Thoracic aorta (tissue), 2 donors: ENCODE measurements at regions not wholly inside any gene's neighbourhood (a gene's known extent, or its start where the extent isn't known, plus 50 kb on each side); places are given as distances from the start of the nearest gene placed in this dataset.

Experiments
- ATAC-seq: fragments of 150-250 bp; one replicate; pipeline ENCODE4 v1.8.0; 2017; ENCODE audit warnings: low read depth; ENCODE audit not compliant: insufficient number of reproducible peaks, low FRiP score
- DNase-seq: peaks from one replicate; pipeline ENCODE4 v3.0.0-alpha.2; 2020; ENCODE audit warnings: low spot score
- H3K27ac ChIP-seq, 2 donors: fragments of 200-600 bp; sonication (generic); 1 replicate in 1 of 2; 2 replicates in 1 of 2; pipeline ENCODE4 v1.5.1; 2016; ENCODE audit warnings: mild to moderate bottlenecking in 2 of 2, moderate library complexity in 2 of 2
- H3K27me3 ChIP-seq: fragments of 200-600 bp; sonication (generic); replicated peaks from 2 replicates; pipeline ENCODE4 v1.6.0; 2016; ENCODE audit warnings: mild to moderate bottlenecking; ENCODE audit not compliant: insufficient read depth
- H3K36me3 ChIP-seq: fragments of 200-600 bp; sonication (generic); one replicate; pipeline ENCODE4 v1.5.1; 2016
- H3K4me1 ChIP-seq, 2 donors: fragments of 200-600 bp; sonication (generic); 1 replicate in 1 of 2; 2 replicates in 1 of 2; pipeline versions ENCODE4 v1.5.1 to v1.6.0; 2016; ENCODE audit warnings: low read depth in 2 of 2, mild to moderate bottlenecking in 1 of 2; ENCODE audit not compliant: control insufficient read depth in 1 of 2
- H3K4me3 ChIP-seq: fragments of 200-600 bp; sonication (generic); 2 replicates; pipeline ENCODE4 v1.5.1; 2016; ENCODE audit warnings: mild to moderate bottlenecking
- H3K9me3 ChIP-seq: fragments of 200-600 bp; sonication (generic); 2 replicates; pipeline ENCODE4 v1.5.1; 2016
- CTCF ChIP-seq: fragments of 200-600 bp; sonication (generic); IDR thresholded peaks from one replicate; pipeline ENCODE4 v1.5.1; 2019; ENCODE audit warnings: antibody characterized with exemption

GRCh38 chr7:36048141-36048901, 104.7 kb upstream of the EEPD1 start:
- peaks cover 27 to 58% of the 10 kb centered on the region in 2 donors for H3K4me1 ChIP-seq
- H3K27me3 ChIP-seq = no peaks in the 10 kb centered on the region
- DNase-seq (peak; percentile 28), ATAC-seq (peak; percentile 62)
- peak overlapping the region; percentile 33 to 42 for H3K27ac ChIP-seq
- TF ChIP-seq CTCF = no peak
- peak overlapping the region; percentile 1 for H3K4me3 ChIP-seq
- no peaks in the 10 kb centered on the region for H3K9me3 ChIP-seq
- no peaks in the 10 kb centered on the region for H3K36me3 ChIP-seq

- no peak for ATAC-seq
- H3K4me1 ChIP-seq = peaks cover 27 to 58% of the 10 kb centered on the region in 2 donors
- TF ChIP-seq CTCF = no peak
- no peaks in the 10 kb centered on the region for H3K27me3 ChIP-seq
- no peak for DNase-seq
- no peak overlapping the region for H3K4me3 ChIP-seq
- H3K36me3 ChIP-seq = no peaks in the 10 kb centered on the region
- H3K27ac ChIP-seq = peak overlapping the region in 1 of 2 donors; percentile 33
- no peaks in the 10 kb centered on the region for H3K9me3 ChIP-seq
These were observed 104.2 kb upstream of the EEPD1 start for GRCh38 chr7:36048902-36049240.

- no peaks in the 10 kb centered on the region for H3K36me3 ChIP-seq
- peaks cover 17 to 32% of the 10 kb centered on the region in 2 donors for H3K4me1 ChIP-seq
- H3K4me3 ChIP-seq = no peak overlapping the region
- H3K27me3 ChIP-seq = no peaks in the 10 kb centered on the region
- DNase-seq (no peak), ATAC-seq (no peak)
- TF ChIP-seq CTCF = no peak
- no peak overlapping the region for H3K27ac ChIP-seq
- H3K9me3 ChIP-seq = no peaks in the 10 kb centered on the region
These were observed 101.6 kb upstream of the EEPD1 start for GRCh38 chr7:36051501-36051900.

GRCh38 chr7:36053589-36053988, 99.5 kb upstream of the EEPD1 start:
- DNase-seq (no peak), ATAC-seq (no peak)
- no peaks in the 10 kb centered on the region for H3K27me3 ChIP-seq
- peaks cover 7 to 11% of the 10 kb centered on the region in 2 donors for H3K4me1 ChIP-seq
- no peak overlapping the region for H3K27ac ChIP-seq
- H3K4me3 ChIP-seq = no peak overlapping the region
- no peaks in the 10 kb centered on the region for H3K36me3 ChIP-seq
- H3K9me3 ChIP-seq = no peaks in the 10 kb centered on the region
- TF ChIP-seq CTCF = no peak

GRCh38 chr7:36054637-36055036, 98.4 kb upstream of the EEPD1 start:
- DNase-seq (no peak), ATAC-seq (no peak)
- H3K36me3 ChIP-seq = no peaks in the 10 kb centered on the region
- H3K4me1 ChIP-seq = peaks cover 0 to under 1% of the 10 kb centered on the region in 2 donors
- no peaks in the 10 kb centered on the region for H3K27me3 ChIP-seq
- H3K27ac ChIP-seq = no peak overlapping the region
- H3K4me3 ChIP-seq = no peak overlapping the region
- no peaks in the 10 kb centered on the region for H3K9me3 ChIP-seq
- TF ChIP-seq CTCF = no peak
